Ovary (tissue), 7 donors: ENCODE measurements at regions not wholly inside any gene's neighbourhood (a gene's known extent, or its start where the extent isn't known, plus 50 kb on each side); places are given as distances from the start of the nearest gene placed in this dataset.

Source experiments
- DNase-seq, 5 donors: peaks; one replicate each; pipeline ENCODE4 v3.0.0-alpha.2; 2019 to 2020
- H3K27ac ChIP-seq, 2 donors: fragments of 200-600 bp; one replicate each; pipeline versions ENCODE4 v1.5.1 to v1.8.0; 2019 to 2022
- H3K27me3 ChIP-seq: fragments of 200-600 bp; one replicate; pipeline ENCODE4 v1.8.0; 2022
- H3K36me3 ChIP-seq: fragments of 200-600 bp; sonication (generic); one replicate; pipeline ENCODE4 v1.5.1; 2019
- H3K4me1 ChIP-seq: one replicate; pipeline ENCODE4 v1.8.1; 2013; ENCODE audit warnings: mild to moderate bottlenecking, moderate library complexity; ENCODE audit not compliant: insufficient read depth
- H3K4me3 ChIP-seq: fragments of 200-600 bp; sonication (generic); one replicate; pipeline ENCODE4 v1.5.1; 2017
- H3K9me3 ChIP-seq, 2 donors: fragments of 200-600 bp in 1 of 2; sonication (generic) in 1 of 2; one replicate each; pipeline versions ENCODE4 v1.5.1 to v1.8.1; 2013 to 2019; ENCODE audit warnings: mild to moderate bottlenecking in 1 of 2, moderate library complexity in 1 of 2
- EP300 ChIP-seq: sonication (generic); formaldehyde crosslinking; IDR thresholded peaks from one replicate; pipeline ENCODE4 v1.6.1; 2017; ENCODE audit warnings: antibody characterized with exemption
- POLR2A ChIP-seq: fragments of 450-650 bp; IDR thresholded peaks from one replicate; pipeline ENCODE4 v1.6.1; 2017; ENCODE audit warnings: antibody characterized with exemption, mild to moderate bottlenecking, moderate library complexity
- WGBS, 3 donors: extraction: QIAGEN DNeasy Blood & Tissue Kit in 1 of 3; methylation state at CpG; one replicate each; pipeline versions ENCODE4 v1.1.5 to v1.1.7; 2013 to 2017; 5-methylcytosine and 5-hydroxymethylcytosine counted together
- intact Hi-C, 4 donors: fragments of 100-400 bp; cut with DNase I; formaldehyde crosslinking; loops; one replicate each; pipeline versions ENCODE4 v1.11.0 to v1.15.1; 2022 to 2023
- TF ChIP-seq, protein P1 (sequence below), 3 donors: fragments of 450-650 bp in 2 of 3; fragments of 200-600 bp in 1 of 3; IDR thresholded peaks; one replicate each; pipeline versions ENCODE4 v1.5.1 to v1.8.0; 2016 to 2022; ENCODE audit warnings: antibody characterized with exemption in 3 of 3, mild to moderate bottlenecking in 1 of 3
- donor health status: DM: no; HTN: no; CAD: no; lungs with moderate emphysema.
- donor health status: DM: no; HTN: no; CAD: no.
- donor health status: Bipolar disorder and iron deficiency.
- donor health status: DM: no; HTN: no; CAD: no.
- donor health status: DM: yes; HTN: yes; CAD: no.

- TF ChIP-seq EP300 (no peak), POLR2A (no peak)
- TF ChIP-seq, protein P1, sequence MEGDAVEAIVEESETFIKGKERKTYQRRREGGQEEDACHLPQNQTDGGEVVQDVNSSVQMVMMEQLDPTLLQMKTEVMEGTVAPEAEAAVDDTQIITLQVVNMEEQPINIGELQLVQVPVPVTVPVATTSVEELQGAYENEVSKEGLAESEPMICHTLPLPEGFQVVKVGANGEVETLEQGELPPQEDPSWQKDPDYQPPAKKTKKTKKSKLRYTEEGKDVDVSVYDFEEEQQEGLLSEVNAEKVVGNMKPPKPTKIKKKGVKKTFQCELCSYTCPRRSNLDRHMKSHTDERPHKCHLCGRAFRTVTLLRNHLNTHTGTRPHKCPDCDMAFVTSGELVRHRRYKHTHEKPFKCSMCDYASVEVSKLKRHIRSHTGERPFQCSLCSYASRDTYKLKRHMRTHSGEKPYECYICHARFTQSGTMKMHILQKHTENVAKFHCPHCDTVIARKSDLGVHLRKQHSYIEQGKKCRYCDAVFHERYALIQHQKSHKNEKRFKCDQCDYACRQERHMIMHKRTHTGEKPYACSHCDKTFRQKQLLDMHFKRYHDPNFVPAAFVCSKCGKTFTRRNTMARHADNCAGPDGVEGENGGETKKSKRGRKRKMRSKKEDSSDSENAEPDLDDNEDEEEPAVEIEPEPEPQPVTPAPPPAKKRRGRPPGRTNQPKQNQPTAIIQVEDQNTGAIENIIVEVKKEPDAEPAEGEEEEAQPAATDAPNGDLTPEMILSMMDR (IDR thresholded peaks at IDR 0.05): no peak
- H3K27ac ChIP-seq: no peak overlapping the region
- intact Hi-C loops: no loop called here
- WGBS, 3 donors: 54 to 67% (median 57%) methylated on average over 1 of the region's 1 CpG
- H3K4me3 ChIP-seq: no peak overlapping the region
- no peaks in the 10 kb centered on the region for H3K4me1 ChIP-seq
- H3K36me3 ChIP-seq: no peaks in the 10 kb centered on the region
- H3K9me3 ChIP-seq: no peaks in the 10 kb centered on the region
- DNase-seq: no peak
- no peaks in the 10 kb centered on the region for H3K27me3 ChIP-seq
These were observed 71.5 kb upstream of the USP47 start for GRCh38 chr11:11770296-11770695.

DNA sequence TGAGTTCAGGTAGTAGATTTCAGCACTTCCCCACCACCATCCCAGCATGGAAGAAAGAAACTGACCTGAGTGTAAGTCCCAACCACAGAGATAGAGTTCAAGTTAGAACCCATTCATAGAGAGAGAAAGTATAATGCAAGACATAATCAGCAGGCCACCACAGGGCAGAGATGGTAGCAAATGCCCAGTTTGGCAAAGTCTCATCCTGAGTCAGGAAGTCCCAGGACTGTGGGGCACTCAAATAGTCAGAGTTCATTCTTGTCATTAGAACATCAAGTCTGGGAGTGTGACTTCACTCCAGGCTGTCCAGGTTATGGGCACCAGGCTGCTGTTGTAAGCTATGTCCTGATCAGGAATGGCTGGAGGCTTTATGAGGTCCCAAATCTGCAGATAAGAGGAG is 72.0 kb upstream of the USP47 start:
- no peaks in the 10 kb centered on the region for H3K27me3 ChIP-seq
- no peak for DNase-seq
- no peaks in the 10 kb centered on the region for H3K4me1 ChIP-seq
- H3K36me3 ChIP-seq: no peaks in the 10 kb centered on the region
- H3K27ac ChIP-seq: no peak overlapping the region
- TF ChIP-seq, protein P1 (IDR thresholded peaks at IDR 0.05): no peak
- no peak for TF ChIP-seq POLR2A
- H3K9me3 ChIP-seq: no peaks in the 10 kb centered on the region
- intact Hi-C loops: loop anchor here in 1 of 4 donors (10.0 kb wide), 1 partner anchor 255 kb away; no protein-coding TSS in a partner anchor
- H3K4me3 ChIP-seq: no peak overlapping the region

DNA sequence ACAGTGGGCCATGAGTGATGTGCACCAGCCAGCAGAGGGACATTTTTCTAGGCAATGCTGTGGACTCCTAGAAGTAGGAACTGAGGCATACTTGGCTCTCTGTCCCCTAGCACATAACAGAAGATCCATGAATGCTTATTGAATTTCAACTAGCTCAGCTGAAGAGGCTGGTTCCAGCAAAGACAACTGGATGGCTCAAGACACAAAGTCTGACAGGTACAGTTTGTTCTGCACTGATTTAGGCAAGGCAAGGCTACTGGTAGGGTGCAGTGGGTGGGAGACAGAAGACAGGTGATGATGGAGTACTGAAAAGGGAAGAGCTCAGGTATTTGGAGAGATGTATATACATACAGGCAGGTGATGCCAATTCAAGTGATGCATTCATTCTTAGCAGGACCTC is 72.4 kb upstream of the USP47 start:
- H3K36me3 ChIP-seq: no peaks in the 10 kb centered on the region
- no peak overlapping the region for H3K4me3 ChIP-seq
- no peak for DNase-seq
- H3K27ac ChIP-seq: no peak overlapping the region
- intact Hi-C loops: loop anchor here in 1 of 4 donors (10.0 kb wide), 1 partner anchor 255 kb away; no protein-coding TSS in a partner anchor
- H3K9me3 ChIP-seq: no peaks in the 10 kb centered on the region
- H3K4me1 ChIP-seq: no peaks in the 10 kb centered on the region
- no peak for TF ChIP-seq POLR2A
- H3K27me3 ChIP-seq: no peaks in the 10 kb centered on the region

DNA sequence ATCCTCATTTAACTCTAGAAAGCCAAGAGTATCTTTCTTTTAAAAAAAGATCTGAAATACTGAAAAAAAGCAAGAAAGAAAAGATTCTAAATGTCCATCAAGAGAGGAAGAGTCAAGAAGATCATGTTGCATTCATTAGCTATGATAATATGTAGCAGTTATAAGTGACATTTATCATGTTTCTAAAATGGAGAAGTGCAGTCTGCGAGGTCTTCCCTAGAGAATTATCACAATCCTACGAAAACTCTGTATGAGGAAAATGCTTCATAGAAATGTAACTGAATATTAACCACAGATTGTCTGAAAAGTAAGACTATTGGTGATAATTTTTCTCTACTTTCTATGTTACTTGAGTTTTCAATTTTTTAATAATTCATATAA is 77.4 kb upstream of the USP47 start:
- intact Hi-C loops: loop anchor here in 1 of 4 donors (10.0 kb wide), 1 partner anchor 250 kb away; no protein-coding TSS in a partner anchor
- H3K36me3 ChIP-seq: no peaks in the 10 kb centered on the region
- no peaks in the 10 kb centered on the region for H3K27me3 ChIP-seq
- 58 to 69% (median 59%) methylated on average over 2 of the region's 2 CpGs for WGBS, 3 donors
- DNase-seq: no peak
- no peaks in the 10 kb centered on the region for H3K4me1 ChIP-seq
- H3K27ac ChIP-seq: no peak overlapping the region
- H3K9me3 ChIP-seq: no peaks in the 10 kb centered on the region
- TF ChIP-seq POLR2A (no peak), EP300 (no peak)
- TF ChIP-seq, protein P1 (IDR thresholded peaks at IDR 0.05): no peak
- H3K4me3 ChIP-seq: no peak overlapping the region

DNA sequence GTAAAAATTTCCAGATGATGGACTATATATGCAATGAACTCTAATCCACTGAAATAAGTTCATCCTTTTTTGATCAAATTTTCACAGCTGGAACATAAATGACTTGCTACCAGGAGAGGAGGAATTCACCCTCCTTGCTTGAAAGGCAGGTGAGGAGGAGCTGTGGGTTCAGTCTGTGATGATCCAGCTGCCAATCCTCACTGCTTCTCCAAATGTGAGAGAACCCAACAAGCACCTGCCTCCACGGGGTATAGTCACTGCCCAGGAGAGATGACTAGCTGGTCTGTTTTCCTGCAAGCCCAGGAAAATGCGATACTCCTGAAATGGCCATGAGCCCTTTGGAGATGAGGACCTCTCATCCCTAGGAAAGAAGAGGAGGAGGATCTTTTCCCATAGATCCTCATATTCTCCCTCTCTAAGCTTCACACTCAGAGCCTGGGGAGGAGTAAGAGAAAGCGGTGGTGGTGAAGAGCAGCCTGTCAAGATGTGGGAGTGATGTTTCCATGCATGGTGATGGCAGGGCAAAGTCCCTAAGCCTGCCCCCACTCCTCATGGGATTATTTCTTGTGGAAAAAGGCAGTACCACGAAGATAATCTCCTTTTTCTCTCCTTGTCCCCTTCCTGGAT is 77.9 kb upstream of the USP47 start:
- no peak for DNase-seq
- 67 to 74% (median 73%) methylated on average over 4 of the region's 4 CpGs for WGBS, 3 donors
- Histone ChIP-seq H3K9me3 (no peaks in the 10 kb centered on the region), H3K27ac (no peak overlapping the region), H3K36me3 (no peaks in the 10 kb centered on the region), H3K27me3 (no peaks in the 10 kb centered on the region), H3K4me3 (no peak overlapping the region), H3K4me1 (no peaks in the 10 kb centered on the region)
- intact Hi-C loops: loop anchor here in 1 of 4 donors (10.0 kb wide), 1 partner anchor 249 kb away; no protein-coding TSS in a partner anchor
- TF ChIP-seq EP300: no peak
- TF ChIP-seq, protein P1 (IDR thresholded peaks at IDR 0.05): no peak
- no peak for TF ChIP-seq POLR2A
